ENCODE measurements at regions not wholly inside any gene's neighbourhood (a gene's known extent, or its start where the extent isn't known, plus 50 kb on each side); places are given as distances from the start of the nearest gene placed in this dataset.
"Not testable (repeated sequence)": the region's sequence is repeated elsewhere in the genome, so short reads cannot be mapped to it uniquely, and the experiment has no call there.

DNA sequence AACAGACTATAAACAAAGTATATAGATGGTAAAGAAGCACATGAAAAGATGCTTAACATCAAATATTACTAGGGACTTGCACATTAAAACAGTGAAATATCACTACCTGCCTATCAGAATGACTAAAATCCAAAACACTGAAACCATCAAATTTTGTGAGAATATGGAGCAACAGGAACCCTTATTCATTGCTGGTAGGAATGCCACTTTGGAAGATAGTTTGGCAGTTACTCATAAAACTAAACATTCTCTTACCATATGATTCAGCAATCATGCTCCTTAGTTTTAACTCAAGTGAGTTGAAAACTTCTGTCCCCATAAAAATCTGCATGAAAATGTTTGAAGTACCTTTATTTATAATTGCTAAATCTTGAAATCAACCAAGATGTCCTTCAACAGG lies 297.6 kb downstream of the DAD1 start:
- TF ChIP-seq, protein P1, sequence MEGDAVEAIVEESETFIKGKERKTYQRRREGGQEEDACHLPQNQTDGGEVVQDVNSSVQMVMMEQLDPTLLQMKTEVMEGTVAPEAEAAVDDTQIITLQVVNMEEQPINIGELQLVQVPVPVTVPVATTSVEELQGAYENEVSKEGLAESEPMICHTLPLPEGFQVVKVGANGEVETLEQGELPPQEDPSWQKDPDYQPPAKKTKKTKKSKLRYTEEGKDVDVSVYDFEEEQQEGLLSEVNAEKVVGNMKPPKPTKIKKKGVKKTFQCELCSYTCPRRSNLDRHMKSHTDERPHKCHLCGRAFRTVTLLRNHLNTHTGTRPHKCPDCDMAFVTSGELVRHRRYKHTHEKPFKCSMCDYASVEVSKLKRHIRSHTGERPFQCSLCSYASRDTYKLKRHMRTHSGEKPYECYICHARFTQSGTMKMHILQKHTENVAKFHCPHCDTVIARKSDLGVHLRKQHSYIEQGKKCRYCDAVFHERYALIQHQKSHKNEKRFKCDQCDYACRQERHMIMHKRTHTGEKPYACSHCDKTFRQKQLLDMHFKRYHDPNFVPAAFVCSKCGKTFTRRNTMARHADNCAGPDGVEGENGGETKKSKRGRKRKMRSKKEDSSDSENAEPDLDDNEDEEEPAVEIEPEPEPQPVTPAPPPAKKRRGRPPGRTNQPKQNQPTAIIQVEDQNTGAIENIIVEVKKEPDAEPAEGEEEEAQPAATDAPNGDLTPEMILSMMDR (IDR thresholded peaks at IDR 0.05): no peak
- Histone ChIP-seq H3K4me2 (ENCODE audit: low read length) (no peak overlapping the region), H3K79me2 (no peaks in the 10 kb centered on the region)

DNA sequence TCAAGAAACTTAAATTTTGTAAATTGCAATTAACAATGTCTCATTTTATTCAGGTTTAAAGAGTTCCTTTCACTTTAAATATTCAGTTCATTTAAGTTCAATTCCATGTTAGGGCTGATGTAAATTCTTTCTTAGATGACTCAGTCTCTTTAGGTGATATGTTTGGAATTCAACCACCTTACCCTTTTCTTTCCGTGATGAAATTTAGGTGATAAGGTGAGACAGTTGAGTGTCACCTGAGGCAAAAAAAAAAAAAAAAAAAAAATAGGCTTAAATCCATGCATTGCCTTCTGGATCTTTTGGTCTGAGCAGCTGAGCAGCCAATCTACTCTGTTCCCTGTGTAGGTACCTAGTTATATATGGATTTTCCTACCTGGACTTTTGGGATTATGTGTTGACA lies 299.5 kb downstream of the DAD1 start:
- no peak overlapping the region for H3K4me3 ChIP-seq (ENCODE audit: low read depth, low read length)
- TF ChIP-seq, protein P1 (IDR thresholded peaks at IDR 0.05): no peak
- no peak overlapping the region for H3K4me2 ChIP-seq (ENCODE audit: low read length)
- no peaks in the 10 kb centered on the region for H3K79me2 ChIP-seq
- H2AFZ ChIP-seq: no peak overlapping the region
- no peaks in the 10 kb centered on the region for H3K9me3 ChIP-seq (ENCODE audit: control insufficient read depth, low read length)
- H3K36me3 ChIP-seq (ENCODE audit: control insufficient read depth, insufficient read depth, low read length): no peaks in the 10 kb centered on the region
- H3K27ac ChIP-seq: no peak overlapping the region
- H3K9ac ChIP-seq: no peak overlapping the region
- no peaks in the 10 kb centered on the region for H3K4me1 ChIP-seq
- no peaks in the 10 kb centered on the region for H3K27me3 ChIP-seq (ENCODE audit: control insufficient read depth, insufficient read depth, low read length)

More for the DNA sequence above, 297.6 kb downstream of the DAD1 start:
- no peak overlapping the region for H3K9ac ChIP-seq
- no peaks in the 10 kb centered on the region for H3K27me3 ChIP-seq (ENCODE audit: control insufficient read depth, insufficient read depth, low read length)
- no peaks in the 10 kb centered on the region for H3K9me3 ChIP-seq (ENCODE audit: control insufficient read depth, low read length)
- H2AFZ ChIP-seq: no peak overlapping the region
- H3K4me1 ChIP-seq: no peaks in the 10 kb centered on the region
- H3K4me3 ChIP-seq (ENCODE audit: low read depth, low read length): no peak overlapping the region
- no peak overlapping the region for H3K27ac ChIP-seq
- H3K36me3 ChIP-seq (ENCODE audit: control insufficient read depth, insufficient read depth, low read length): no peaks in the 10 kb centered on the region

DNA sequence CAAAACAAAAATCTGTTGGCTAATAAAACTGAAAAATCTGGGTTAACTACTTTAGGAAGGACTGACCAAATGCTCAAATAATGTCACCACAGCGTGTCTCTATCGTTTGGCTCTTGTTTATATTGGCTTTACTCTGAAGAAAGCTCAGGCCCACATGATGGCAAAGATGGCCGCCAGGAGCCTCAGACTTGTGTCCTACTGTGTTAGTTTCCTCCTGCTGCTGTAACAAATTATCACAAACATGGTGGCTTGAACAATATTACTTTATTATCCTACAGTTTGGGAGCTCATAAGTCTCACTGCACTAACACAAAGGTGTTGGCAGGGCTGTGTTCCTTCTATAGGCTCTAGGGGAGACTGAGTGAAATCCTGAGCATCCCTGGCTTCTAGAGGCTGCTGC lies 303.0 kb downstream of the DAD1 start:
- Histone ChIP-seq H3K4me2 (ENCODE audit: low read length) (no peak overlapping the region), H3K4me3 (ENCODE audit: low read depth, low read length) (no peak overlapping the region), H2AFZ (no peak overlapping the region), H3K36me3 (ENCODE audit: control insufficient read depth, insufficient read depth, low read length) (no peaks in the 10 kb centered on the region), H3K9me3 (ENCODE audit: control insufficient read depth, low read length) (no peaks in the 10 kb centered on the region), H3K27me3 (ENCODE audit: control insufficient read depth, insufficient read depth, low read length) (no peaks in the 10 kb centered on the region), H3K4me1 (no peaks in the 10 kb centered on the region), H3K27ac (no peak overlapping the region), H3K9ac (no peak overlapping the region), H3K79me2 (no peaks in the 10 kb centered on the region)
- TF ChIP-seq, protein P1 (IDR thresholded peaks at IDR 0.05): no peak

DNA sequence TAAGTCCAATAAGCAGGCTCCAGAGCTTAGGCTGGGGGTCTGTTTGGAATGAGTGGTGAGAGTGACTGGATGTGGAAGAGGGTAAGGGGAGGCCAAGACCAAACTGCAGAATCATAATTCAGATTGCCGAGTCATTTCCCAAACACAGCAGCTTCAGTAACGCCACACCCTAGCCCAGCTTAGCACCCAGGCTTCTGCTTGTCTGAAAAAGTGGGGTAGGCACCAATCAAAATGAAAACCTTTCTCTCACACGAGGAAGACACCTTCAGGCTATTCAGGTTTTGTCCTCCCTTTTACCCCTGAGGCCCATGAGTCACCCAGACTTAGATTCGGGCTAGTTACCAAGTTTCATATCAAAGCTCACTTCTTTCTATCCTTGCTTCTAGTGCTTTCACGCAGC lies 306.1 kb downstream of the DAD1 start:
- H3K79me2 ChIP-seq: no peaks in the 10 kb centered on the region
- no peak overlapping the region for H3K27ac ChIP-seq
- H3K36me3 ChIP-seq (ENCODE audit: control insufficient read depth, insufficient read depth, low read length): no peaks in the 10 kb centered on the region
- no peaks in the 10 kb centered on the region for H3K4me1 ChIP-seq
- H3K27me3 ChIP-seq (ENCODE audit: control insufficient read depth, insufficient read depth, low read length): no peaks in the 10 kb centered on the region
- H3K4me2 ChIP-seq (ENCODE audit: low read length): no peak overlapping the region
- TF ChIP-seq, protein P1 (IDR thresholded peaks at IDR 0.05): no peak
- H3K9ac ChIP-seq: no peak overlapping the region
- no peaks in the 10 kb centered on the region for H3K9me3 ChIP-seq (ENCODE audit: control insufficient read depth, low read length)
- no peak overlapping the region for H3K4me3 ChIP-seq (ENCODE audit: low read depth, low read length)
- no peak overlapping the region for H2AFZ ChIP-seq

DNA sequence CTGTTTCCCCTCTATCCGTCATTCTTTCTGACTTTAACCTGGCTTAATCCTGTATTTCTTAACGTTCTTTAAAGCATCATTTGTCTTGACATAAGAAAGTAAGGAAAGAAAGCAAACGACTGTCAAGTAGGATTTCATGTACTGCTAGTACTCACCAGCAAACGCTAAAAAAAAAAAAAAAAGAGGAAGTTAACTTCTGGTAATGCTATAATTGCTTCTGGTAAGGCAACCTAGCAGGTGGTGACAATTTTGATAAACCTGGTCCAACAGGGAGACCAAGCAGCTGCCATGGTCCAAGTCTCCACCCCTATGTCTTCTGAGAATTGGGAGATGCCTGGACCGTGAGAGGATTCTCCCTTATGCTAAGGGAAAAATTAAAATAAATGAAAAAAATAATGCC lies 306.6 kb downstream of the DAD1 start:
- Histone ChIP-seq H3K27ac (no peak overlapping the region), H3K4me3 (ENCODE audit: low read depth, low read length) (no peak overlapping the region), H3K36me3 (ENCODE audit: control insufficient read depth, insufficient read depth, low read length) (no peaks in the 10 kb centered on the region), H3K9ac (no peak overlapping the region), H3K27me3 (ENCODE audit: control insufficient read depth, insufficient read depth, low read length) (no peaks in the 10 kb centered on the region), H3K79me2 (no peaks in the 10 kb centered on the region), H3K9me3 (ENCODE audit: control insufficient read depth, low read length) (no peaks in the 10 kb centered on the region), H3K4me1 (no peaks in the 10 kb centered on the region), H2AFZ (no peak overlapping the region), H3K4me2 (ENCODE audit: low read length) (no peak overlapping the region)
- TF ChIP-seq, protein P1 (IDR thresholded peaks at IDR 0.05): no peak

DNA sequence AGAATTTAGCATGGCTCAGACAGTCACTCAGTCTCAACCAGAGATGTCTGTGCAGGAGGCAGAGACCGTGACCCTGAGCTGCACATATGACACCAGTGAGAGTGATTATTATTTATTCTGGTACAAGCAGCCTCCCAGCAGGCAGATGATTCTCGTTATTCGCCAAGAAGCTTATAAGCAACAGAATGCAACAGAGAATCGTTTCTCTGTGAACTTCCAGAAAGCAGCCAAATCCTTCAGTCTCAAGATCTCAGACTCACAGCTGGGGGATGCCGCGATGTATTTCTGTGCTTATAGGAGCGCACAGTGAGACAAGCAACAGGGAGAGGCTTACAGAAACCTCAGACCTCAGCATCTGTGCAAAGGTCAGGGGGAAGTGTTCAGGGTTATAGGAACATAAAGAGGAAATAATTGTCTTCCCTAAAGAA lies 307.6 kb downstream of the DAD1 start:
- not testable (repeated sequence) for H3K27me3 ChIP-seq (ENCODE audit: control insufficient read depth, insufficient read depth, low read length); H3K27ac ChIP-seq; H3K4me1 ChIP-seq; H3K36me3 ChIP-seq (ENCODE audit: control insufficient read depth, insufficient read depth, low read length); H3K9ac ChIP-seq; H3K79me2 ChIP-seq; H3K4me2 ChIP-seq (ENCODE audit: low read length); H2AFZ ChIP-seq; H3K9me3 ChIP-seq (ENCODE audit: control insufficient read depth, low read length); H3K4me3 ChIP-seq (ENCODE audit: low read depth, low read length)
